ENCODE measurements at regions not wholly inside any gene's neighbourhood (a gene's known extent, or its start where the extent isn't known, plus 50 kb on each side); places are given as distances from the start of the nearest gene placed in this dataset.

- TF ChIP-seq POLR2A (IDR thresholded peaks at IDR 0.05; ENCODE audit: low read length) (no peak), GATA1 (IDR thresholded peaks at IDR 0.05; ENCODE audit: low read depth, low read length) (no peak)
Measured at GRCh38 chr4:29224911-29225310, 1495.3 kb upstream of the PCDH7 start.
